ENCODE measurements at regions not wholly inside any gene's neighbourhood (a gene's known extent, or its start where the extent isn't known, plus 50 kb on each side); places are given as distances from the start of the nearest gene placed in this dataset.

DNA sequence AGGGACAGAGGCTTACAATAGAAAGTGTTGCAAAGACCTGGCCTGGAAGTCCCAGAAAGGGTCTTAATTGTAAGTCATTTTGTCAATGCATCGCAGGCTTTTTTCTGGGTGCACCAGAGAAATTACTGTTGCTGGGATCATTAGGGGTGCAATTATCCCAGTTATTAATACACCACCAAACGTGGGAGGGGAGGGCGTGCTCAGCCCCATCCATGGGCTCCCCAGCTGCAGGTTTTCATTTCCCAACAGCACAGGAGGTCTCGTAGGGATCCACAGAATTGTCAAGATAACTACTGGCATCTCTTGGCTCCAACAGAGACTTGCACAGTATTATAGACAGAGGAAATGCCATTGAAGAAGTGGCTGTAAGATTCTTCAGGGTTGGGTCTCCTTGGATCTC, 69.6 kb upstream of the FZD7 start:
- TF ChIP-seq, protein P1, sequence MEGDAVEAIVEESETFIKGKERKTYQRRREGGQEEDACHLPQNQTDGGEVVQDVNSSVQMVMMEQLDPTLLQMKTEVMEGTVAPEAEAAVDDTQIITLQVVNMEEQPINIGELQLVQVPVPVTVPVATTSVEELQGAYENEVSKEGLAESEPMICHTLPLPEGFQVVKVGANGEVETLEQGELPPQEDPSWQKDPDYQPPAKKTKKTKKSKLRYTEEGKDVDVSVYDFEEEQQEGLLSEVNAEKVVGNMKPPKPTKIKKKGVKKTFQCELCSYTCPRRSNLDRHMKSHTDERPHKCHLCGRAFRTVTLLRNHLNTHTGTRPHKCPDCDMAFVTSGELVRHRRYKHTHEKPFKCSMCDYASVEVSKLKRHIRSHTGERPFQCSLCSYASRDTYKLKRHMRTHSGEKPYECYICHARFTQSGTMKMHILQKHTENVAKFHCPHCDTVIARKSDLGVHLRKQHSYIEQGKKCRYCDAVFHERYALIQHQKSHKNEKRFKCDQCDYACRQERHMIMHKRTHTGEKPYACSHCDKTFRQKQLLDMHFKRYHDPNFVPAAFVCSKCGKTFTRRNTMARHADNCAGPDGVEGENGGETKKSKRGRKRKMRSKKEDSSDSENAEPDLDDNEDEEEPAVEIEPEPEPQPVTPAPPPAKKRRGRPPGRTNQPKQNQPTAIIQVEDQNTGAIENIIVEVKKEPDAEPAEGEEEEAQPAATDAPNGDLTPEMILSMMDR (IDR thresholded peaks at IDR 0.05; ENCODE audit: low read length): no peak
- no peak for TF ChIP-seq EZH2 (optimal IDR thresholded peaks at IDR 0.05; ENCODE audit: low read depth, low read length)

Data from MM.1S (cell line).